Osteocyte (in vitro differentiated cells): ENCODE measurements at regions not wholly inside any gene's neighbourhood (a gene's known extent, or its start where the extent isn't known, plus 50 kb on each side); places are given as distances from the start of the nearest gene placed in this dataset.

Experiments
- DNase-seq: peaks from one replicate; pipeline ENCODE4 v3.0.0; 2021; ENCODE audit warnings: mixed read lengths; ENCODE audit not compliant: unreplicated experiment; ENCODE audit errors: extremely low spot score
- H3K27ac Mint-ChIP-seq: one replicate; pipeline ENCODE4 v1.8.0; 2021; ENCODE audit warnings: mild to moderate bottlenecking, mixed read lengths; ENCODE audit not compliant: unreplicated experiment
- H3K27me3 Mint-ChIP-seq: one replicate; pipeline ENCODE4 v1.8.0; 2021; ENCODE audit warnings: mixed read lengths; ENCODE audit not compliant: unreplicated experiment
- H3K36me3 Mint-ChIP-seq: one replicate; pipeline ENCODE4 v1.8.0; 2021; ENCODE audit warnings: mixed read lengths; ENCODE audit not compliant: unreplicated experiment
- H3K4me1 Mint-ChIP-seq: one replicate; pipeline ENCODE4 v1.8.0; 2021; ENCODE audit warnings: mixed read lengths; ENCODE audit not compliant: unreplicated experiment
- H3K4me3 Mint-ChIP-seq: one replicate; pipeline ENCODE4 v1.8.0; 2021; ENCODE audit warnings: mild to moderate bottlenecking, moderate library complexity, mixed read lengths; ENCODE audit not compliant: unreplicated experiment
- H3K9me3 Mint-ChIP-seq: one replicate; pipeline ENCODE4 v1.8.0; 2021; ENCODE audit warnings: mixed read lengths; ENCODE audit not compliant: unreplicated experiment
- CTCF ChIP-seq: fragments of 200-600 bp; sonication (generic); IDR thresholded peaks from 2 replicates; pipeline ENCODE4 v1.5.0; 2021; ENCODE audit warnings: antibody characterized with exemption, mild to moderate bottlenecking, moderate library complexity

- no peak for DNase-seq
- Mint-ChIP-seq H3K4me3 (no peak overlapping the region), H3K4me1 (no peaks in the 10 kb centered on the region), H3K9me3 (peaks cover 9% of the 10 kb centered on the region), H3K27ac (no peak overlapping the region), H3K36me3 (no peaks in the 10 kb centered on the region), H3K27me3 (no peaks in the 10 kb centered on the region)
- TF ChIP-seq CTCF, result no peak
Observed at GRCh38 chr3:7817239-7817638, 684.4 kb upstream of the LMCD1 start.

- DNase-seq, result no peak
- H3K4me3 Mint-ChIP-seq, result no peak overlapping the region
- no peaks in the 10 kb centered on the region for H3K4me1 Mint-ChIP-seq
- no peak for TF ChIP-seq CTCF
- H3K9me3 Mint-ChIP-seq, result peaks cover 26% of the 10 kb centered on the region
- no peaks in the 10 kb centered on the region for H3K27me3 Mint-ChIP-seq
- H3K36me3 Mint-ChIP-seq, result no peaks in the 10 kb centered on the region
- no peak overlapping the region for H3K27ac Mint-ChIP-seq
Observed at GRCh38 chr3:7820969-7821368, 680.7 kb upstream of the LMCD1 start.

DNA sequence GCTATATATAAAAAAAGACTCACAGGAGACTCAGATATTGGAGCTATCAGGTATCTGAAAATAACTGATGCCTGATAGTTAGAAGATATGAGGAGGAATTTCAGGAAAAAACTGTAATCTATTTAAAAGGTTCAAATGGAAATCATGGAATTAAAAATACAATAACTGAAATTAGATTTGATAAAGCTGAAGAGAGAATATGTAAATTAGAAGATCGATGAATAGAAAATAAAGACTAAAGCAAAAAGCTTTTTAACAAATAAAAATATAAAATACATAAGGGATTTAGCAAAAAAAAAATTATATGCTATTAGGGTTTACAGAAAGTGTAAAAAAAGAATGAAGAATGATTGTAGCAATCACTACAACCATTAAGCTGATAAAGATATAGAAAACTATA lies 679.8 kb upstream of the LMCD1 start:
- Mint-ChIP-seq H3K4me3 (no peak overlapping the region), H3K36me3 (no peaks in the 10 kb centered on the region), H3K9me3 (peaks cover 32% of the 10 kb centered on the region), H3K4me1 (no peaks in the 10 kb centered on the region), H3K27ac (no peak overlapping the region), H3K27me3 (no peaks in the 10 kb centered on the region)
- no peak for DNase-seq
- TF ChIP-seq CTCF, result no peak

DNA sequence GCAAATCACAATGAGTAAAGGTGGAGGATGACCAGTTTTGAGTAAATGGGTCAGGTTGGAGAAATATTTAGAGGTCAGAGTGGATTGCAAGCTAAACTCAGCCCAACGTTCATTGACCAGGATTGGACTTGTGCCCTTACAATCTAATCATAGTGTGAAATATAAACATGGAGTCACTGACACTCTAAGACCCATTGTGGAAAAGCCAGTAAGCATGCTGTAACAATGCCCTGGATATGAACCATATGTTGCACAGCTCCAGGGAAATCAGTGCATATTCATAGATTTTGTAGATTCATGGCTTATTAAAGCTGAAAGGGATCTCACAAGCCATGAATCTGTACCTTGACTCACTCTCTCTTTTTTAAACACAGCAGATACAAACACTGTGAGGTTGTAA lies 660.2 kb upstream of the LMCD1 start:
- DNase-seq, result no peak
- Mint-ChIP-seq H3K9me3 (peaks cover 3% of the 10 kb centered on the region), H3K4me1 (no peaks in the 10 kb centered on the region), H3K4me3 (no peak overlapping the region), H3K36me3 (no peaks in the 10 kb centered on the region), H3K27me3 (no peaks in the 10 kb centered on the region), H3K27ac (no peak overlapping the region)
- no peak for TF ChIP-seq CTCF

DNA sequence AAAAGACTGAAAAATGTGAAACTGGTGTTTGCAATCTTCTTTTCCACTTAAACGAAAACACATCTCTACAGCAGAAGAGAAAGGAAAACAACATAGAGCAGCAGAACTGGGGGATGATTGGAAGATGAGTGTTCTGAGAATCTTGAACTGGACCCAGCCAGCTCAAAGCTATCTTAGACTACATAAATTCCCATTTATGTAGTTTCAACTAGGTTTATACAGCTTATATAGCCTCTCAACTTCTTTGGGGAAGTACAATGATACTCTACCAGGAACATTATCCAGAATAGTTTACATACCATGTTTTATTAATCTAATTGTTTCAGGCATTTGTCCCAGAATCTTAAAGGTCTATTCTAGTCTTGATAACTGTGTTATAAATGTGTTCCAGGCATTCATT lies 658.2 kb upstream of the LMCD1 start:
- peaks cover 3% of the 10 kb centered on the region for H3K9me3 Mint-ChIP-seq

More for the DNA sequence above, 658.2 kb upstream of the LMCD1 start:
- H3K27me3 Mint-ChIP-seq, result no peaks in the 10 kb centered on the region
- no peak overlapping the region for H3K27ac Mint-ChIP-seq
- no peaks in the 10 kb centered on the region for H3K4me1 Mint-ChIP-seq
- no peak for DNase-seq
- no peak for TF ChIP-seq CTCF
- no peaks in the 10 kb centered on the region for H3K36me3 Mint-ChIP-seq
- H3K4me3 Mint-ChIP-seq, result no peak overlapping the region
